Body of pancreas (tissue), 4 donors: ENCODE measurements at regions not wholly inside any gene's neighbourhood (a gene's known extent, or its start where the extent isn't known, plus 50 kb on each side); places are given as distances from the start of the nearest gene placed in this dataset.

Experiments
- CTCF ChIP-seq, 7 experiments: fragments of 450-650 bp in 4 of 7; fragments of 200-600 bp in 3 of 7; sonication (generic) in 3 of 7; IDR thresholded peaks; one replicate each; pipeline ENCODE4 v1.5.1; 2016 to 2019; ENCODE audit warnings: antibody characterized with exemption in 7 of 7
- POLR2A ChIP-seq, 3 donors: fragments of 450-650 bp; IDR thresholded peaks; one replicate each; pipeline ENCODE4 v1.6.1; 2016; ENCODE audit warnings: antibody characterized with exemption in 3 of 3, mild to moderate bottlenecking in 2 of 3

GRCh38 chr9:107750741-107751566 is 261.4 kb upstream of the KLF4 start:
- TF ChIP-seq CTCF (IDR thresholded peaks at IDR 0.05) (no peak), POLR2A (IDR thresholded peaks at IDR 0.05) (no peak)
